ENCODE measurements at regions not wholly inside any gene's neighbourhood (a gene's known extent, or its start where the extent isn't known, plus 50 kb on each side); places are given as distances from the start of the nearest gene placed in this dataset.

DNA sequence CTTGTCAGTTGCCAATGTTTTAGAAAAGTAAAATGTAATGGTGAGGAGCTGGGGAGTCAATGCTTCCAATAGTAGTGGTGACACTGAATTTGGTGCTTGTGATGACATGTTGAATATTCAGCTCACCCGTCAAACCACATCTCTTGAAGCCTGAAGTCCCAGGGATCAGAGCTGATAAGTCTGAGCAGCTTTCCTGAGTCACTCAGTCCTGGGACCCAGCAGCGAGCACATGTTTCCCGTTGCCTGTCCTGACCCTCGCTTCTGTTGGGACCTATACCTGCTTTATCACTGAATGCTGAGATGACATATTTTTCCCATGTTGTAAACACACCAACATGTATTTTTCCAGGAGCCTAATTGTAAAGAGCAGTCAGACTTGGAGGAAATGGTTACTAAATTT is 693.6 kb downstream of the QKI start:
- no peaks in the 10 kb centered on the region for H4K20me1 ChIP-seq (ENCODE audit: insufficient read depth)
- no peak for TF ChIP-seq MXI1 (conservative IDR thresholded peaks at IDR 0.05; ENCODE audit: poor library complexity, severe bottlenecking)
- TF ChIP-seq RAD21 (conservative IDR thresholded peaks at IDR 0.05) = no peak
- no peak for TF ChIP-seq CTCF (IDR thresholded peaks at IDR 0.05; ENCODE audit: poor library complexity, severe bottlenecking)
- no peak for TF ChIP-seq EZH2 (IDR thresholded peaks at IDR 0.05; ENCODE audit: borderline replicate concordance, insufficient read depth, low read length, poor library complexity, severe bottlenecking)
- no peak for TF ChIP-seq TAF1 (IDR thresholded peaks at IDR 0.05; ENCODE audit: low read depth)
- TF ChIP-seq EP300 (conservative IDR thresholded peaks at IDR 0.05; ENCODE audit: poor library complexity, severe bottlenecking) = no peak
- no peak for TF ChIP-seq POLR2AphosphoS5 (IDR thresholded peaks at IDR 0.05)
- TF ChIP-seq, protein P1, sequence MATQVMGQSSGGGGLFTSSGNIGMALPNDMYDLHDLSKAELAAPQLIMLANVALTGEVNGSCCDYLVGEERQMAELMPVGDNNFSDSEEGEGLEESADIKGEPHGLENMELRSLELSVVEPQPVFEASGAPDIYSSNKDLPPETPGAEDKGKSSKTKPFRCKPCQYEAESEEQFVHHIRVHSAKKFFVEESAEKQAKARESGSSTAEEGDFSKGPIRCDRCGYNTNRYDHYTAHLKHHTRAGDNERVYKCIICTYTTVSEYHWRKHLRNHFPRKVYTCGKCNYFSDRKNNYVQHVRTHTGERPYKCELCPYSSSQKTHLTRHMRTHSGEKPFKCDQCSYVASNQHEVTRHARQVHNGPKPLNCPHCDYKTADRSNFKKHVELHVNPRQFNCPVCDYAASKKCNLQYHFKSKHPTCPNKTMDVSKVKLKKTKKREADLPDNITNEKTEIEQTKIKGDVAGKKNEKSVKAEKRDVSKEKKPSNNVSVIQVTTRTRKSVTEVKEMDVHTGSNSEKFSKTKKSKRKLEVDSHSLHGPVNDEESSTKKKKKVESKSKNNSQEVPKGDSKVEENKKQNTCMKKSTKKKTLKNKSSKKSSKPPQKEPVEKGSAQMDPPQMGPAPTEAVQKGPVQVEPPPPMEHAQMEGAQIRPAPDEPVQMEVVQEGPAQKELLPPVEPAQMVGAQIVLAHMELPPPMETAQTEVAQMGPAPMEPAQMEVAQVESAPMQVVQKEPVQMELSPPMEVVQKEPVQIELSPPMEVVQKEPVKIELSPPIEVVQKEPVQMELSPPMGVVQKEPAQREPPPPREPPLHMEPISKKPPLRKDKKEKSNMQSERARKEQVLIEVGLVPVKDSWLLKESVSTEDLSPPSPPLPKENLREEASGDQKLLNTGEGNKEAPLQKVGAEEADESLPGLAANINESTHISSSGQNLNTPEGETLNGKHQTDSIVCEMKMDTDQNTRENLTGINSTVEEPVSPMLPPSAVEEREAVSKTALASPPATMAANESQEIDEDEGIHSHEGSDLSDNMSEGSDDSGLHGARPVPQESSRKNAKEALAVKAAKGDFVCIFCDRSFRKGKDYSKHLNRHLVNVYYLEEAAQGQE (IDR thresholded peaks at IDR 0.05; ENCODE audit: borderline replicate concordance) = no peak
- no peak for TF ChIP-seq SMC3 (conservative IDR thresholded peaks at IDR 0.05; ENCODE audit: poor library complexity)
- no peak overlapping the region for H3K4me3 ChIP-seq (ENCODE audit: low read length)
- H3K9me2 ChIP-seq (ENCODE audit: insufficient read depth, low read length) = no peaks in the 10 kb centered on the region
- H3K27ac ChIP-seq (ENCODE audit: low read length) = no peak overlapping the region
- no peaks in the 10 kb centered on the region for H3K27me3 ChIP-seq (ENCODE audit: insufficient read depth, low read depth, low read length)
- H3K4me2 ChIP-seq (ENCODE audit: low read length) = no peak overlapping the region
- H3K9ac ChIP-seq (ENCODE audit: low read length) = no peak overlapping the region
- no peaks in the 10 kb centered on the region for H3F3A ChIP-seq (ENCODE audit: insufficient read depth, low read length, poor library complexity, severe bottlenecking)
- H3K9me3 ChIP-seq (ENCODE audit: low read length) = no peaks in the 10 kb centered on the region
- no peaks in the 10 kb centered on the region for H3K36me3 ChIP-seq (ENCODE audit: insufficient read depth, low read length)
- H2AFZ ChIP-seq (ENCODE audit: low read depth, low read length) = no peak overlapping the region
- no peaks in the 10 kb centered on the region for H3K79me2 ChIP-seq (replicated peaks; ENCODE audit: insufficient read depth, low read length)

- H3K4me2 ChIP-seq (ENCODE audit: low read length) = no peak overlapping the region
- H3K27ac ChIP-seq (ENCODE audit: low read length) = no peak overlapping the region
- TF ChIP-seq MXI1 (conservative IDR thresholded peaks at IDR 0.05; ENCODE audit: poor library complexity, severe bottlenecking) = no peak
- TF ChIP-seq CTCF (IDR thresholded peaks at IDR 0.05; ENCODE audit: poor library complexity, severe bottlenecking) = no peak
- no peak for TF ChIP-seq SMC3 (conservative IDR thresholded peaks at IDR 0.05; ENCODE audit: poor library complexity)
- TF ChIP-seq TAF1 (IDR thresholded peaks at IDR 0.05; ENCODE audit: low read depth) = no peak
- TF ChIP-seq, protein P1 (IDR thresholded peaks at IDR 0.05; ENCODE audit: borderline replicate concordance) = no peak
- TF ChIP-seq EP300 (conservative IDR thresholded peaks at IDR 0.05; ENCODE audit: poor library complexity, severe bottlenecking) = no peak
- TF ChIP-seq RAD21 (conservative IDR thresholded peaks at IDR 0.05) = no peak
- no peak for TF ChIP-seq EZH2 (IDR thresholded peaks at IDR 0.05; ENCODE audit: borderline replicate concordance, insufficient read depth, low read length, poor library complexity, severe bottlenecking)
- no peak for TF ChIP-seq POLR2AphosphoS5 (IDR thresholded peaks at IDR 0.05)
Measured at GRCh38 chr6:164107297-164107995, 692.9 kb downstream of the QKI start.

More at GRCh38 chr6:164107297-164107995, 692.9 kb downstream of the QKI start:
- H3K9me2 ChIP-seq (ENCODE audit: insufficient read depth, low read length) = no peaks in the 10 kb centered on the region
- no peak overlapping the region for H2AFZ ChIP-seq (ENCODE audit: low read depth, low read length)
- no peaks in the 10 kb centered on the region for H3K79me2 ChIP-seq (replicated peaks; ENCODE audit: insufficient read depth, low read length)
- H3K27me3 ChIP-seq (ENCODE audit: insufficient read depth, low read depth, low read length) = no peaks in the 10 kb centered on the region
- H3F3A ChIP-seq (ENCODE audit: insufficient read depth, low read length, poor library complexity, severe bottlenecking) = no peaks in the 10 kb centered on the region
- no peaks in the 10 kb centered on the region for H4K20me1 ChIP-seq (ENCODE audit: insufficient read depth)
- H3K36me3 ChIP-seq (ENCODE audit: insufficient read depth, low read length) = no peaks in the 10 kb centered on the region
- no peak overlapping the region for H3K9ac ChIP-seq (ENCODE audit: low read length)
- no peaks in the 10 kb centered on the region for H3K9me3 ChIP-seq (ENCODE audit: low read length)
- no peak overlapping the region for H3K4me3 ChIP-seq (ENCODE audit: low read length)

Measured in neural cell (in vitro differentiated cells).